ENCODE measurements at regions not wholly inside any gene's neighbourhood (a gene's known extent, or its start where the extent isn't known, plus 50 kb on each side); places are given as distances from the start of the nearest gene placed in this dataset.

GRCh38 chr10:43001427-43001795 is 75.5 kb upstream of the RET start:
- no peak for TF ChIP-seq CTCF (IDR thresholded peaks at IDR 0.05)
- TF ChIP-seq EZH2phosphoT487 (IDR thresholded peaks at IDR 0.05), result no peak
- TF ChIP-seq EZH2 (IDR thresholded peaks at IDR 0.05), result no peak
